Fibroblast of upper back skin (primary cell): ENCODE measurements at regions not wholly inside any gene's neighbourhood (a gene's known extent, or its start where the extent isn't known, plus 50 kb on each side); places are given as distances from the start of the nearest gene placed in this dataset.
A peak's percentile ranks its signal among the peaks of the same experiment; 100 is the strongest.
"Not testable (repeated sequence)": the region's sequence is repeated elsewhere in the genome, so short reads cannot be mapped to it uniquely, and the experiment has no call there.

Experiments used
- DNase-seq: peaks from one replicate; pipeline ENCODE4 v3.0.0-alpha.2; 2013

DNA sequence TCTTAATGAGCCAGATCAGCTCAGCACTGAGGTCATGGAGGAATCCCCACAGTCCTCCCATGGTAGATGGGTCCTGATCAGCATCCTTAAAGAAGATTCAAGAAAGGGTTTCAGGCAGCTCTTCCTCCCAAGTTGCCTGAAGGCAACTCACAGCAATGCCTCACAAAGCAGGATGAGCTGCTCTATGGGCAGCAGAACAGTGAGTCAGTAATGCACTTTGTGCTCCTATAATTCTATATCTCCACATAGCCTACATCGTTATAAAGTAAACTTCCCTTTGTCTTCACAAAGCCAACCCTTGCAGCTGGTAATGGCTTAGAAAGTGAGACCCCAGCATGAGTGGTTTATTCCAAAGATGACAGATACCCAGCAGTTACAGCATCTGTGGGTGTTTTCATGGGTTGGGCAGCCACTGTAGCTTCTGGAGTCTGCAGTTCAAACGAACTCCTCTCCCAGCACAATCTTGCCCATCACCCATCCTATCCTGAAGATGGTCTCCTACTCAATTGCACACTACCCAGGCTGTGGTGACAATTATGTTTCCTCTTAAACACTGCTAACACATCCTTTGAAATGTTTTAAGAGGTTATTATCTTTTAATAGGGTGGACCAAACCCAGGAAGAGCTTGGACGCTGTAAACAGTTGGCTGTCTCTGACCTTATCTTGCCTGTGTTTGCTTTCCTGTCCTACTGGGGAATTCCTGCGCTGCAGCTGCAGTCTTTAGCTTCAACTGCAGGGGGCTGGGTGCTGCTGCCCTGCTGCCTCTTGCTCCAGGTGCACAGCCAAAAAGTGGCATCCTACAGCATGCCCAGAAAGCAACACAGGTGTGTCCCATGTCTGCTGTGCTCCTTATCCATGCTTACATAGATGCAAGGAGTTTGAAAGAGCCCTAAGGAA, 286.9 kb downstream of the ANAPC1 start:
- DNase-seq, result not testable (repeated sequence)

DNA sequence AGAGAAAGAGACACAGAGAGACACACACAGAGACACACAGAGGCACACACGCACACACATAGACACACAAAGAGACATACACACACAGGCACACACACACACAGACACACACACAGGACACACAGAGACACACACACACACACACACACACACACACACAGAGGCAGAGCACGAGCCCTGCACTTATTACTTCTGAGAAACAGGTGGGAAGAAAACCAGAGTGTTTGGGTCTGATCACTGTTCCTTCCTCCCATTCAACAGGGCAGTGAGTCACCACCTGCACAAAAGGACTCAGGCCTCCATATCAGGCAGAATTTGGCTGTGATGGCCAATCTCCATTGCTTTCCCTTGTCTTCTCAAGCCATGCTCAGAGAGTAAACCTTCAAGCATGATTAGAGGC, 285.0 kb downstream of the ANAPC1 start:
- DNase-seq, result not testable (repeated sequence)

DNA sequence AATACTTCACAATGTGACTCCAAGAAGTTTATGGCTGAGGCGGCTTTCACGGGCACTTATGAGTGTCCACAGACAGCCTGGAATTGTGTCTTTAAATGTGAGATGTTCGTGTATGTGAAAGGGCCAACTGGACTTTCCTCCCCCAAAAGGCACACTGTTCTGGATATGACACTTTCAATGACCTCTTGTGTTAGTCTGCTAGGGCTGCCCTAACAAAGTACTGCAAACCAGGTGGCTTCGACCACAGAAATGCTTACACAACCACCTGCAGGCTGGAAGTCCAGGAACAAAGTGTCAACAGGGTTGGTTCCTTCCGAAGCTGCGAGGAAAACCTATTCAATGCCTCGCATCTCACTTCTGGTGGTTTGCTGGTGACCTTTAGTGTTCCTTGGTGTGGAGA, 281.7 kb downstream of the ANAPC1 start:
- not testable (repeated sequence) for DNase-seq

DNA sequence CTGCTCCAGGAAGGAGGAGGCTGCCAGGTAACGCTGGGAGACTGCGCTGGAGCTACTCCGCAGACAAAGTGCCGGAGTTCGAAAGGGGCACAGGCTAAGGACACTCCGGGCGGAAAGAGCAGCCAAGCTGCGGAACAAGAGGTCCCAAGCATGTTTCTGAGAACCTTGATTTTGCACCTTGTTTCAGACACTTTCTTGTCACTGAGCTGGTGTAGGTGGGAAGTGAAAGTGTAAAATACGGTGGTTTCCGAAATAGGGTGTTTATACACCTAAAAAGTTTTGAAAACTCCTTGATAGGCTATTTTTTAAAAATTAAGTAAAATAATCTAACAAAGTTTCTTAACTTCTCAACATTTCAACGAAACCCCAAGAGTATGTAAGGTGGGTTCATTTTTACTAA, 278.2 kb downstream of the ANAPC1 start:
- not testable (repeated sequence) for DNase-seq

DNA sequence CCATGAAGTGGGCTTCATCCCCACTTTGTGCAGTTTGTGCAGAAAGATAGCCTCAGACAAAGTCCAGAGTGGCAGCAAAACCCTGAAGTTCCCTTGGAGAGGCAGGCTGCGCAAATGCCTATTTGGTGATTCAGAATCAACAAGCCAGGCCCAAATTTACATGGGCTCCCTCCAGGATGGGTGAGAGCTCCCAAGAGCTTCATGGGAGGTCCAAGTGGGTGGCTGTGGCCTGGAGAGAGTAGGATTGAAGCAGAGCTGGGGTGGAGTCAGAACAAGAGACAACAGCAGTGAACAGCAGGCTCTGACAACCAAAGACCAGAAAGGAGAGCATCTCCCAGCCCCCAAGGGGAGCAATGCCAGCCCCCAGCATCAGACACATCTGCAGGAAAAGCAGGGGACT, 277.4 kb downstream of the ANAPC1 start:
- DNase-seq, result not testable (repeated sequence)

DNA sequence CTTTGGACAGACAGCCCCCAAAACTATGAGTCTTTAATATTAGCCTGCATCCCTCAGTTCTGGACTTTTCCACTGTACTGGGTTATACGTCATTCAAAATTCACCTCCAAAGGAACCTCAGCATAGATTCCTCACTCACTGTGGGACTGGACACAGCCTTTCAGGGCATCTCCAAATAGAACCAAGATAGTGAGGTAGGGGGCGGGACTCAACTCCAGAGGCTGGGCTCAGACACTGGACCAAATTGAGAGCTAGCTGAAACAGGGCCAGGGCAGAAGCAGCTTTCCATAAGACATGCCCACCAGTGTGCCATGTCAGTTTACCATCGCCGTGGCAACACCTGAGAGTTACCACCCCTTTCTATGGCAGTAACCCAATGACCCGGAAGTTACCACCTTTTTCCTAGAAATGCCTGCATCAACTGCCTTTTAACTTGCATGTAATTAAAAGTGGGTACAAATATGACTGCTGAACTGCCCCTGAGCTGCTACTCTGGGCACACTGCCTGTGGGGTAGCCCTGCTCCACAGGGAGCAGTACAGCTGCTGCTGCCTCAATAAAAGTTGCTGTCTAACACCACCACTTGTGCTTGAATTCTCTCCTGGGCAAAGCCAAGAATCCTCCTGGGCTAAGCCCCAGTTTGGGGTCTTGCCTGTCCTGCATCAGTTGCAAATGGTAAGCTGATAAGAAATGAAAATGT, 274.7 kb downstream of the ANAPC1 start:
- DNase-seq, result not testable (repeated sequence)

DNA sequence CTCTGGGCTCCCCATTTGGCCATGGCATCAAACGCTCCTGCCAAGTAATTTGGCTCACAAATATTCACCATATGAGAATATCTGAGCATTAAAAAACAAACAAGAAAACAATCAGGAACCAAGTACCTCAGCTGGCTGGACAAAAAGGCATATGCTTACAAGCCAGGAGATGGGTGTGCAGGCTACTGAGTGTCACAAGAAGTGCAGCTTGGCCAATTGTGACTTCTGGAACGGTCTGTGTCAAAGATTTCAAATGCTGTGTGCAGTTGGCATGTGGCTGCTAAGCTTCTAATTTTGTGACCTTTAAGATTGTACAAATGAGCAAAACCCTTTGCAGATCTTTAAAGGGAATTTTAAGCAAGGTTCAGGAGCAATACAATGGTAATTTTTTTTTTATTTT, 274.0 kb downstream of the ANAPC1 start:
- DNase-seq, result not testable (repeated sequence)

DNA sequence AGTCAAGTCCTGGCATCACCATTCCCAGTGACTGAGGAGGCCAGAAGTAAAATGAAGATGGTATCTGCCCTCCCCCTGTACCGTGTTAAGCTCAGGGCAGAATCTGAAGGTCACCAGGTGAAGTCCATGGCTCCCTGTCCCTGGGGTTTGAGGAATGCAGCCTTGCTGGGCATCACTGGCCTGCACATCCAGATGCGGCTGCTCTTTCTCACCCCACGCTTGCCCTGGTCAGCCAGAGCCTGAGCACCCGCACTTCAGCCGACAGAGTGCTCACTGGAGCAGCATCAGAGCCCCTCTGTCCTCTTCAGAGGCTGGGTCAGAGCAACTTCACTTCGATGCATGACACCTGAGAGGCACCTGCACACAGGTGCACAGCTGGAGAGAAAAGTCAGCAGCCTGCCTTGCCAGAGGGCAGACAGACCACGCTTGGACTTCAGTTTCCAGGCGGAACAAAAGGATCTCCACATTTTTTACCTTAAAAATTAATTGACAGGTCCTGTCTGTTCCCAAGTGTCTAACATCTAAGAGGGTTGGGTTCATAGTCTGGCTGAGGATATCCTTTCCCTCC, 267.3 kb downstream of the ANAPC1 start:
- DNase-seq, result no peak

DNA sequence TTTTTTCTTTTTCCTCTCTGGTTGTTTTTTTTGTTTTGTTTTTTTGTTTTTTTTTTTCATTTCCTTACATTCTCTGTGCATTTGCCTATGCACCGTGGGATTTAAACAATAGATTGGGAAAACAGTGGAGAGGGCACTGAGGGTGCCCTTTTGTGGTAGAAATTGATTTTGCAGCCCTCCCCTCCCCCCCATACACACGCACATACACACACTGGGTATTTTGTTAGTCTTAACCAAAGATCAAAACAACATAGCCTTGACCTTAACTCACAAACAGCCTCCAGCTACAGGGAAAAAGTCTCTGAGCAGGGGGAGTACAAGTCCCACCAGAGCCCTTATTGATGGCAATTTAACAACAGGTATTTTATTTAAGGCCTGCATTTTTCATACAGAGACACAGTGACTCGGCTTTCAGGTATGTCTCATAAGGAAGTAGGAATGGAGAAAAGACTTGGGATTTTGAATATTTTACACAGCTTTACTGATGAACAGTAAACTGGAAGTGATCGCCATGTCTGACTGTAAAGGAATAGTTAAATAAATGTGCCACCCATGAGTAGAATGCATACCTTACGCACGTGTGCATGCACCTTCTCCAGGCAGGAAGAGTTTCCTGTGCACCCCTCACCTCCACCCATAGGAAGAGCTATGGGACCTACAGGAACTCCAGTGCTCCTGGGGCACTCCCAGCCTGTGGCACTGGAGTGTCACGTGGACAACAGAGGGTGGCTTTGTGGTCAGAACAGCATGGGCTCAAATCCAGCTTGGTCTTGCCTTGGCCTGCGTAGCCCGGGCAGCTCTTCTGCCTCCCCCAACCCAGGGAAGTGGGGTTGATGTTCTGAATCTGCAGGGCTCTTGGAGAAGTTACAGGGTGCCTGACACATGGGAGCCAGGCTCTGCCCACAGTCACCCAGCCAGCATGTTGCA, 266.4 kb downstream of the ANAPC1 start:
- peak; percentile 69 for DNase-seq

DNA sequence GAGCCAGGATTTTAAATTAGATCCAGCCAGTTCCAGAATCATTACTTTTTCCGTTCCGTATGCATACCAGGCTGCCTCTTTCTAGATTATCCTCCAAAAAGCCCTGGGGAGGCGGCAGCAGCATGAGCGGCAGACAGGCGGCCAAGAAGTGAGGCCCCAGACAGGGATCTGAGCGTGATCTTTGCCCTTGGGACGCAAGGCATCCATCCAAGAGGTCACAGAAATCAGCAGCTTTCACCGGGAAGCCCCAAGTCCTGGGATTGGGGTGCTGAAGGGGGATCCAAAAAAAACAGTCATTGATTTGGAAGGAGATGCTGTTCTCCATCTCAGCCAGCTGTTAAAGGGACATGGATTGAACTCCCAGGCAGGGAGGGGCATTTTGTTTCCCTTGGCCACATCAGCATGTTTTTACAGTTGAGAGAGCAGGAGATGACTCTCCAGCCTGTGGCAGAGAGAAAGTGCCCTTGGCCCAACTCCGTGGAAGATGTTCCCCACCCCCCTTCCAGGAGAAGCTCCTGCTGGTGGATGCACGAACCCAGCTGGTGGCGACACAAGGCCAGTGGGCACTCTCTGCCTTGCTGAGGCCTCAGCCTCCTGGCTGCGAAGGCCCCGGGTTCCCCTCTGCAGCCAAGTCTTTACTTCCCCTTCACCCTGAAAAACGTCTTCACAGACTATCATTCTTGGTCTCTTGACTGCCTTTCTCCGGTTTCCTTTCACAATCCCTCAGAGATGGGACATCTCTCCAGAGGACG, 265.6 kb downstream of the ANAPC1 start:
- peak; percentile 45 for DNase-seq

DNA sequence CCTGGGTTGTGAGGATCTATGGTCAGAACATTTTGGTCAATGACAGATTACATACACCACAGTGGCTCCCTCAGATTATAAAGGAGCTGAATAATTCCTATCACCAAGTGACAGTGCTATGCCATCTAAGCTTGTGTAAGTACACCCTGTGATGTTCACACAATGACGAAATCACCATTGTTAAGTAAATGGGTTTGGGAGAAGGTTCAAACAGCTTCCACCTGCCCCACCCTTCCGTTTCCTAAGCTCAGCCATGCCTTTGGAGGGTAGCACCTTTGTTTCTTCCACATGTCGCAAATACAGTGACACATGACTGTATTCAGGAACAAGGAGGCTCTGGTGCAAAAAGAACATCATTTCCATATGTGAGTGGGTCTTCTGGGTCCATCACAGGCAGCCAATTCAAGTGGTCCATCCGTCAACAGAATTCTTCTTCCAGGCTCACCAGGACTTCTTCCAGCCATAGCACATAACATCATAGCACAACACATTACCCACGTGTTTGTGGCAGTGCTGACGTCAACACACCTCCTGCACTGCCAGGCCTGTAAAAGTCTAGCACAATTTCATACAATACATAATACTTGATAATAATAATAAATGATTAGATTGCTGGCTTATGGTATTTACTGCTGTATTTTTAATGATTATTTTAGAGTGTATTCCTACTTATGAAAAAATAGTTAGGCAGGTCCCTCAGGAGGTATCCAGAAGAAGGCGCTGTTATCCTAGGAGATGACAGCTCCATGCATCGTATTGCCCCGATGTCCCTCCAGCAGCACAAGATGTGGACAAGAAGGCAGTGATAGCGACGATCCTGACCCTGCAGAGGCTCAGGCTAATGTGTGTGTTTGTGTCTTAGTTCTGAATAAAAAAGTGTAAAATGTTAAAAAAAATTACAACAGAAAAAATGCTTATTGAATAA, 264.8 kb downstream of the ANAPC1 start:
- no peak for DNase-seq

DNA sequence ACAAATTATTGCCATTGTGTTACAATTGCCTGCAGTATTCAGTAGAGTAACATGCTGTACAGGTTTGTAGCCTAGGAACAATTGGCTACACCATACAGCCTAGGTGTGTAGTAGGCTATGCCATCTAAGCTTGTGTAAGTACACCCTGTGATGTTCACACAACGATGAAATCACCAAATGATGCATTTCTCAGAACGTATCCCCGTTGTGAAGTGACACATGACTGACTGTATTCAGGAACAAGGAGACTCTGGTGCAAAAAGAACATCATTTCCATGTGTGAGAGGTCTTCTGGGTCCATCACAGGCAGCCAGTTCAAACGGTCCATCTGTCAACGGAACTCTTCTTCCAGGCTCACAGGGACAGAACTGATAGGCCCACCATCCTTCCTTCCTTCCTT, 263.7 kb downstream of the ANAPC1 start:
- DNase-seq, result no peak

DNA sequence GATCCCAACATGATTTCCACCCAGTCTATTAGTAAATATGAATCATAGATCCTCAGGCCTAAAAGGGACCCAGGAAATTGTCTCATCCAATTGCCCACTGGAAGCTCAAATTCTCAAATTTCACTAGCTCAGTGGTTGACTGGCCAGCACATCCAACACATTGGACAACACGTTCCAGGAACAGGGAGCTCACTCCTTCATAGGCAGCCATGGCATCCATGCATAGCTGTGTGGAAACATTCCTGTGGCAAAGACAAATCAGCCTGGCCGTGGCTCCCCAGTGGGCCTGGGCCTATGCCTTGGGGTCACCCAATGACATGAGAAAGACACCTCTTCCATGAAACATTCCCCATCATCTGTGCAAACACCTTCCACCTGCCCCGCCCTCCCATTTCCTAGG, 261.1 kb downstream of the ANAPC1 start:
- peak; percentile 21 for DNase-seq

DNA sequence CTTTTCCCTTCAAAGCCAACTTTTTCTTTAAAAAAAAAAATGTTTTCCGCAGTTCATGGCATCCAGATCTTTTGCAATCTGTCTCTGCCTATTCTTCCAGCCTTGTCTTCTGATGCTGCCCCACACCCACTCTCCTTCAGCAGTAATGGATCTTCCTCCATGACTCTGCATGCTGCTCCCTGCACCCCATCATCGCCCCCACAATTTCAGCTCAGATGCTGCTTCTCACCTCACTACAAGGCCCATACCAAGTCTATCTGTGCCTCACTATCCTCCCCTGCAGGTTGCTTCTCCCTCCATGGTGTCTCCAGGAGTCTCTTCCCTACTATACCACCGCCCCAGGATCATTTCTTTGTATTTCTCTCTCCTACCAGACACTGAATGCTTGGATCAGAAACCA, 260.6 kb downstream of the ANAPC1 start:
- no peak for DNase-seq

DNA sequence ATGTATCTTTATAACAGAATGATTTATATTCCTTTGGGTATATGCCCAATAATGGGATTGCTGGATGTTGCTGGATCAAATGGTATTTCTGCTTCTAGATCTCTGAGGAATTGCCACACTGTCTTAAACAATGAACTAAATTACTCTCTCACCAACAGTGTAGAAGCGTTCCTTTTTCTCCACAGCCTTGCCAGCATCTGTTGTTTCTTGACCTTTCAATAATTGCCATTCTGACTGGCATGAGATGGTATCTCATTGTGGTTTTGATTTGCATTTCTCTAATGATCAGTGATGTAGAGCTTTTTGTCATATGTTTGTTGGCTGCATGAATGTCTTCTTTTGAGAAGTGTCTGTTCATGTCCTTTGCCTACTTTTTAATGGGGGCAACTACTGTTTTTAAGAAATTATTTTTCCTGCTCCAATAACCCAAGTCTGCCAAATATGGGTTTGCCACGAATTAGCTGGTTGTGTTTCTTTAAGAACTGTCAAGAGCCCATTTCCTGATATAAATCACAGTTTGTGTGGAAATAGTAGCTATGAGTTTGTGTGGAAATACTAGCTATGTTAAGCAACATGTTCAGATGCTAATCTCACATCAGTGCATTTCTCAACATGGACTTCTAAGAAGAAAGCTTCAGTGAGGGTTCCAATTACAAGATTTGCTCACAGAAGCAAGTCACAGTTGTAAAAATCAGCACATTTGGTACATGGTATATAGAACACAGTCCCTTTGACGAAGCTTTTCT, 259.4 kb downstream of the ANAPC1 start:
- DNase-seq, result peak; percentile 79

DNA sequence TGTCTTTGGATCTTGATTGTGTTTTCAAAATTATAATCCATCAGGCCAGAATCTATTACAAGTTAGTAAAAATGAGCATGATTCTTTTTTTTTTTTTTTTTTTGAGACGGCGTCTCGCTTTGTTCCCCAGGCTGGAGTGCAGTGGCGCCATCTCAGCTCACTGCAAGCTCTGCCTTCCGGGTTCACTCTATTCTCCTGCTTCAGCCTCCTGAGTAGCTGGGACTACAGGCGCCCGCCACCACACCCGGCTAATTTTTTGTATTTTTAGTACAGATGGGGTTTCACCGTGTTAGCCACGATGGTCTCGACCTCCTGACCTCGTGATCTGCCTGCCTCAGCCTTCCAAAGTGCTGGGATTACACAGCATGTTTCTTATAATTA, 258.8 kb downstream of the ANAPC1 start:
- DNase-seq, result not testable (repeated sequence)

DNA sequence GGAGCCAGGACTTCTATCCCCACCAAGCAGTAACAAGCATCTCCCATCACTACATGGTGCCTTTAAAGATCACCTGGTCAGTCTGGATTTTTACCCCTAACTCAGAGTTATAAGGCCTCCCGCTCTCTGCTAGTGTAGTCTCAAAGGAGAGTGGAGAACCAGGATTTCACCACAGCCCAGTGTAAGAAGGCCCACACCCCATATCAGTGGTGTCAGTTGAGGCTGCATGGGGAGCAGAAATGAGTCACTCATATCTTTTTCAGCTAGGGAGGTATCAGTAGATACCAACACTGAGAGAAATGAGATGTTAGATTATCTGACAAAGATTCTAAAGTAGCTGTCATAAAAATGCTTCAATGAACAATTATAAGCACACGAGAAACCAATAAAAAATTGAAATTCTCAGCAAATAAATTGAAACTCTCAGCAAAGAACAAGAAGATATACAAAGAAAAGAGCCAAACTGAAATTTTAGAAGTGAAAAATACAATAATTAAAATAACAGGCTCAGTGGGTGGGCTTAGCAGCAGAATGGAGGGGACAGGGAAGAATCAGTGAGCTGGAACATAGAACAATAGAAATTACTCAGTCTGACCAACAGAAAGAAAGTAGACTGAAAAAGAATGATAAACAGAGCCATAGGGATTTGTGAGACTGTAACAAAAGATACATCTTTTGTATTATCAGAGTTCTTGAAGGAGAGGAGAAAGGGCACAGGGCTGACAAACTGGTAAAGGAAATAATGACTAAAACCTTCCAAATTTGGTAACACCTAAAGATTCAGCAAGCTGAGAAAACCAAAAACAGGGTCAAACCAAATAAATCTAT, 257.7 kb downstream of the ANAPC1 start:
- DNase-seq, result no peak

DNA sequence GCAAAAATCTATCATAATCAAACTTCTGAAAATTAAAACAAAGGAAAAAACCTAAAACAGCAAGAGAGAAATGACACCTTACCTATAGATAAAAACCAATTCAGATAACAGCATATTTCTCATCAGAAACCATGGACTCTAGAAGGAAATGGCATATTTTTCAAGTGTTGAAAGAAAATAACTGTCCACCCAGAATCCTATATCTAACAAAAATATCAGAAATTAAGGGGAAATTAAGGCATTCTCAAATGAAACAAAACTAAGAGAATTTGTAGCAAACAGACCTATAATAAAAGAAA, 257.2 kb downstream of the ANAPC1 start:
- DNase-seq, result no peak

DNA sequence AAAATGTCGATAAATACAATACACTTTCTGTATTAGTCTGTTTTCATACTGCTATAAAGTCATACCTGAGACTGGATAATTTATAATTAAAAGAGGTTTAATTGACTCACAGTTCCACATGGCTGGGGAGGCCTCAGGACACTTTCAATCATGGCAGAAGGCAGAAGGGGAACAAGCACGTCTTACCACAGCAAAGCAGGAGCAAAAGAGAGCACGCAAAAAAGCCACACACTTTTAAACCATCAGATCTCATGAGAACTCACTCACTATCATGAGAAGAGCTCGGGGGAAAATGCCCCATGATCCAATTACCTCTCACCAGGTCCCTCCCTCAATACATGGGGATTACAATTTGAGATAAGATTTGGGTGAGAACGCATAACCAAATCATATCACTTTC, 256.7 kb downstream of the ANAPC1 start:
- DNase-seq, result no peak
